CD8-positive, alpha-beta memory T cell (primary cell): ENCODE measurements at regions not wholly inside any gene's neighbourhood (a gene's known extent, or its start where the extent isn't known, plus 50 kb on each side); places are given as distances from the start of the nearest gene placed in this dataset.
A peak's percentile ranks its signal among the peaks of the same experiment; 100 is the strongest.

Experiments
- CTCF ChIA-PET: fragments of 350-600 bp; sonication (Branson Sonifier 250); formaldehyde crosslinking; loops from one replicate; lab custom pipeline; 2021; ENCODE audit warnings: antibody characterized with exemption; lab: Charles Lee
- POLR2A ChIA-PET: fragments of 350-600 bp; sonication (Branson Sonifier 250); formaldehyde crosslinking; loops from one replicate; lab custom pipeline; 2021; ENCODE audit warnings: antibody characterized with exemption; lab: Charles Lee
- DNase-seq, 5 donors: peaks; one replicate each; pipeline versions ENCODE4 v3.0.0 to v3.0.0-alpha.2; 2020 to 2022; ENCODE audit warnings: mixed read lengths in 1 of 5
- H3K27ac ChIP-seq: one replicate; pipeline ENCODE4 v1.7.0; 2013; ENCODE audit warnings: low read depth, mild to moderate bottlenecking, low read length, moderate library complexity
- H3K27me3 ChIP-seq: 2 replicates; pipeline ENCODE4 v1.7.0; 2013; ENCODE audit warnings: low read length, mild to moderate bottlenecking; ENCODE audit not compliant: insufficient read depth, poor library complexity, severe bottlenecking
- H3K36me3 ChIP-seq: 2 replicates; pipeline ENCODE4 v1.7.0; 2013; ENCODE audit warnings: mild to moderate bottlenecking, low read length, moderate library complexity; ENCODE audit not compliant: insufficient read depth
- H3K4me1 ChIP-seq: 2 replicates; pipeline ENCODE4 v1.7.0; 2013; ENCODE audit warnings: mild to moderate bottlenecking, low read length, moderate library complexity; ENCODE audit not compliant: insufficient read depth
- H3K4me3 ChIP-seq: 2 replicates; pipeline ENCODE4 v1.7.0; 2013; ENCODE audit warnings: mild to moderate bottlenecking, low read length
- H3K9me3 ChIP-seq: 2 replicates; pipeline ENCODE4 v1.7.0; 2013; ENCODE audit warnings: mild to moderate bottlenecking, low read length
- H3K27ac Mint-ChIP-seq, 8 donors: one replicate each; pipeline ENCODE4 v1.8.0; 2020 to 2021; ENCODE audit warnings: mixed read lengths in 8 of 8, mild to moderate bottlenecking in 6 of 8, inconsistent platforms in 3 of 8, moderate library complexity in 3 of 8
- H3K27me3 Mint-ChIP-seq, 2 donors: one replicate each; pipeline ENCODE4 v1.8.0; 2020 to 2021; ENCODE audit warnings: mixed read lengths in 2 of 2, mild to moderate bottlenecking in 1 of 2, moderate library complexity in 1 of 2
- H3K36me3 Mint-ChIP-seq, 3 donors: one replicate each; pipeline ENCODE4 v1.8.0; 2020 to 2021; ENCODE audit warnings: mixed read lengths in 3 of 3, inconsistent platforms in 1 of 3, mild to moderate bottlenecking in 1 of 3
- H3K4me1 Mint-ChIP-seq, 3 donors: one replicate each; pipeline ENCODE4 v1.8.0; 2020 to 2021; ENCODE audit warnings: mixed read lengths in 3 of 3, inconsistent platforms in 1 of 3, mild to moderate bottlenecking in 1 of 3
- H3K4me3 Mint-ChIP-seq, 7 donors: one replicate each; pipeline ENCODE4 v1.8.0; 2020 to 2021; ENCODE audit warnings: mixed read lengths in 7 of 7, mild to moderate bottlenecking in 6 of 7, moderate library complexity in 4 of 7, inconsistent platforms in 2 of 7
- H3K9me3 Mint-ChIP-seq, 5 donors: one replicate each; pipeline ENCODE4 v1.8.0; 2020 to 2022; ENCODE audit warnings: mixed read lengths in 5 of 5, mild to moderate bottlenecking in 3 of 5, moderate library complexity in 2 of 5, inconsistent platforms in 1 of 5

DNA sequence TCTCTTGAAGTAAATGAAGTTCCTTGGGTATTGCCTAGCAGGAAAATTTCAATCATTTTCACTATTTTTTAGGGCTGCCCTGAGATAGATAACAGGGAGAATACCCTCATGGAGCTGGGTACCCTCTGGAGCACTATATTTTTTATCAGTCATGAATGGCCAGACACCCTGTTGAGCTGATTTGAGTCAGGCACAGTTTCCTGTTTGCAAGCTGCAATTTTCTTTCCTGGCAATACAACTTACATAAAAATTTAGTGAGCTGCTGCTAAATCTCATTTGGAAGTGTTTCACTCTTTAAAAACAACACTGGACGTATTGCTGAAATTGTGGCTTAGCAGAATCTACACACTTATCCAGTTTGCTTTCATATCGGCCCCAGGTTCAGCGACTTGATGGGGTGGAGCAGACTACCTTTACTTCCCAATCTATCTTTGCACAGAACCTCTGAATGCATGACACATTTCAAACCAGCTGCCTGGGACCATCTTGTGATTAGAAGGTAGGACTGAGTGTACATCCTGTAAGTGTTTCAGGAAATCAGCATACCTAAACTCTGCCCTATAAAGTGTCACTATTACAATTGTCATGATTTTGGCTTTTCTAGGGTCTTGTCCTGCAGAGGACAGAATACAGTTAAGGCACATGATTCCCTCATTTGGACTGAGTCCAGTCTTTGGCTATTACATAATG lies 125.7 kb upstream of the FAM3C start:
- ChIA-PET CTCF (interaction anchor here (1.2 kb wide), 1 partner anchor 126 kb away, joined by 3 read pairs; the partner anchor contains the start of gene FAM3C), POLR2A (no interaction called here)
- Histone ChIP-seq H3K27ac (no peak overlapping the region), H3K4me1 (no peaks in the 10 kb centered on the region), H3K27me3 (no peaks in the 10 kb centered on the region), H3K9me3 (no peaks in the 10 kb centered on the region), H3K36me3 (no peaks in the 10 kb centered on the region), H3K4me3 (no peak overlapping the region)
- no peak overlapping the region for H3K27ac Mint-ChIP-seq
- H3K9me3 Mint-ChIP-seq = no peaks in the 10 kb centered on the region
- H3K36me3 Mint-ChIP-seq = no peaks in the 10 kb centered on the region
- H3K27me3 Mint-ChIP-seq = no peaks in the 10 kb centered on the region
- no peak for DNase-seq
- no peak overlapping the region for H3K4me3 Mint-ChIP-seq
- peaks cover 0 to 6% (median 0%) of the 10 kb centered on the region in 3 donors for H3K4me1 Mint-ChIP-seq

DNA sequence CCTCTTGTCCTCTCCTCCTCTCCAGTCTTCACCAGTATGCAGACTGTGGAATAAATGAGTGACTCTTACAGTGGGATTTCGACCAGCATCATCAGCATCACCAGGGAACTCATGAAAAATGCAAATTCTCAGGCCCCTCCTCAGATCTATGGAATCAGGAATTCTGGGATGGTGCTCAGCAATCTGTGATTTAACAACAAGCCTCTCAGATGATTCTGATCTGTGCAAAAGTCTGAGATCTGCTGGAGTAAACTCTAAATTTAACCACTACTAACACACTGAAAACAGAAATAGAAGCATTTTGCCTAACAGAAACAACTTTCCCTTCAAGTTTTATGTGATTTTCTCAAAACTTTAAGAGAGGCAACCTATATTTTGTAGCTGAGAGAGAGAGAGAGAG lies 124.8 kb upstream of the FAM3C start:
- Histone ChIP-seq H3K4me3 (no peak overlapping the region), H3K4me1 (no peaks in the 10 kb centered on the region), H3K36me3 (no peaks in the 10 kb centered on the region), H3K9me3 (no peaks in the 10 kb centered on the region), H3K27me3 (no peaks in the 10 kb centered on the region), H3K27ac (no peak overlapping the region)
- Mint-ChIP-seq H3K9me3 (no peaks in the 10 kb centered on the region), H3K4me1 (peaks cover 0 to 6% (median 0%) of the 10 kb centered on the region in 3 donors), H3K27me3 (no peaks in the 10 kb centered on the region), H3K36me3 (no peaks in the 10 kb centered on the region), H3K4me3 (no peak overlapping the region), H3K27ac (peak overlapping the region in 1 of 8 donors; percentile 24)
- POLR2A ChIA-PET = no interaction called here
- CTCF ChIA-PET = no interaction called here
- DNase-seq = no peak

DNA sequence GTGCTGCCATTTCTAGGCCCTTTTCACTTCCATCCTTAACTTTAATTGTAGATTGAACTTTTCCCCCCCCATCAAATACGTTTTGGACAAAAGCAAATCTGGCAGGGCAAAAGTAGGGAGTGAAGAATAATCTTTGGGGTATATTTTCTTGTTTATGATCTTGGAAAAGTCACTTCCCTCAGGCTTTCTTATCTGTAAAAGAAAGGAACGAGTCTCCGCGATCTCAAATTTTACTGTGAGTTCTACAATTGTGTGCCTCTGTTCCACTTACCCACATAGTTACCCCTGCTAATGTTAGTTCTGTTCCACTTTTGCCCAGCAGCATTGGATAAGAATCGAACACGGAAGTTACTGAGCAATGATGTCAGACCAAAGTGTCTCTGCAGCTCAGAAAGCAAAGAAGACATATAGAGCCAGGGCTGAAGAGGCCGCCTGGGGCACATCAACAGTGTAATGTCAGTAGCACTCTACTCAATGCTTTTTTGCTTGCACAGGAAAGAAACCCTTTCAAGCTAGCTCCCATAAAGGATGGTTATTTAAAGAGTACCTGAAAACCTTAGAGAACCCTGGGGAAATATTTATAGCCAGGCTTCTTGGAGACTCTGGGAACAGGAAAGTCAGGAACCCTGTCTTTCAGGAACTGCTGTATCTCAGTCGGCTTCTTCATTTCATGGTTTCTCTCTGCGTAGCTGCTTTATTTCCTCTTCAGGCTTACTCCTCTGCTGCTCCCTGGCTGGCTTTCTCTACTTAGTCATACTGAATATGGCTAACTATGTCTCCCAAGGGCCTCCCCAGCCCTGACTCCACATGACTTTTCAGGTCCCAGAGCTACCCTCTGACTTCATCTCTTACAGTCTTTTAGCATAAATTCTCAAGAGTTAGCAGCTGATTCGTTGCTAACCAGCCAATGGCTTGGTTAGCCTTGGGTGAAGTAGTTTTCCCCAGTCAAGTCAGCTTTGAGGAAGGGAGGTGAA lies 123.7 kb upstream of the FAM3C start:
- peak overlapping the region in 1 of 8 donors; percentile 21 for H3K27ac Mint-ChIP-seq
- Histone ChIP-seq H3K4me3 (no peak overlapping the region), H3K9me3 (no peaks in the 10 kb centered on the region), H3K27me3 (no peaks in the 10 kb centered on the region), H3K4me1 (no peaks in the 10 kb centered on the region), H3K27ac (no peak overlapping the region), H3K36me3 (no peaks in the 10 kb centered on the region)
- H3K9me3 Mint-ChIP-seq = no peaks in the 10 kb centered on the region
- no peak overlapping the region for H3K4me3 Mint-ChIP-seq
- ChIA-PET CTCF (interaction anchor here (1.2 kb wide), 1 partner anchor 123 kb away, joined by 3 read pairs; the partner anchor contains the start of gene FAM3C), POLR2A (no interaction called here)
- H3K27me3 Mint-ChIP-seq = no peaks in the 10 kb centered on the region
- H3K4me1 Mint-ChIP-seq = peaks cover 0 to 6% (median 0%) of the 10 kb centered on the region in 3 donors
- DNase-seq = no peak
- H3K36me3 Mint-ChIP-seq = no peaks in the 10 kb centered on the region

DNA sequence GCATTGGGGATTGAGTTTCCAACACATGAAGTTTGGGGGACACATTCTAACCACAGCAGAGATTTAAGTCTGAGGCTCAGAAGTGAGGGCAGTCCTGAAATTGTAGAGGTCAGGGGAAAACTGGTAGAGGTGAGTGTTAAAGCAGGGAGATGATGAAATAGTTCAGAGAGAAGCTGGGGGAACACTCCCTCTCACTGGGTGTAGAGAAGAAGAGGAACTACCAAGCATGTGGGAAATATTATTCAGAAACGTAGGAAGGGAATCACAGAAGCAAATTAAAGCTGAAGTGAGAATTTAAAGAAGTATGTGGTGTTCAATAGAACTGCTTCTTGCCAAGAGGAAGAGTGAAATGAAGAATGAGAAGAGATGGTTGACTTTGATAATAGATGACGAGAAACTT lies 121.5 kb upstream of the FAM3C start:
- Mint-ChIP-seq H3K4me1 (peaks cover 0 to 6% (median 0%) of the 10 kb centered on the region in 3 donors), H3K27ac (peak overlapping the region in 2 of 8 donors; percentile 44 to 47), H3K9me3 (no peaks in the 10 kb centered on the region), H3K4me3 (no peak overlapping the region), H3K27me3 (no peaks in the 10 kb centered on the region), H3K36me3 (no peaks in the 10 kb centered on the region)
- CTCF ChIA-PET = no interaction called here
- Histone ChIP-seq H3K4me1 (no peaks in the 10 kb centered on the region), H3K4me3 (no peak overlapping the region), H3K9me3 (no peaks in the 10 kb centered on the region), H3K27ac (no peak overlapping the region), H3K27me3 (no peaks in the 10 kb centered on the region), H3K36me3 (no peaks in the 10 kb centered on the region)
- DNase-seq = no peak
- POLR2A ChIA-PET = no interaction called here

DNA sequence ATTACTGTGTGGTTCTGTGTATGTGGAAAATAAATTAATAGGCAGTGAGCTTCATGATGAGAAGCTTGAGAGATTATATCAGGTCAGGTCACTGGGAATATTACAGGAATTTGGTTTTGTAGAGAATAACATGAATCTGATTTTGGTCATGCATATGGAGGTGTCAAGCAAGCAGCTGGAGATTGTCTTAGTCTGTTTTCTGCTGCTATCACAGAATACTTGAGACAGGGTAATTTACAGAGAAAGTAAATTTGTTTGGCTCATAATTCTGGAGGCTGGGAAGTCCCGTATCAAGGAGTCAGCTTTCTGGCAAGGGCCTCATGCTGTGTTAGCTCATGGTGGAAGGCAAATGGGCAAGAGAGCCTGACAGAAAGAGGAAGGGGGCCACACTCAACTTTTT lies 120.7 kb upstream of the FAM3C start:
- peaks cover 0 to 6% (median 0%) of the 10 kb centered on the region in 3 donors for H3K4me1 Mint-ChIP-seq
- POLR2A ChIA-PET = no interaction called here
- CTCF ChIA-PET = no interaction called here
- Histone ChIP-seq H3K4me3 (no peak overlapping the region), H3K27me3 (no peaks in the 10 kb centered on the region), H3K27ac (no peak overlapping the region), H3K4me1 (no peaks in the 10 kb centered on the region), H3K9me3 (no peaks in the 10 kb centered on the region), H3K36me3 (no peaks in the 10 kb centered on the region)
- no peak overlapping the region for H3K4me3 Mint-ChIP-seq
- no peak overlapping the region for H3K27ac Mint-ChIP-seq
- H3K36me3 Mint-ChIP-seq = peaks cover 0 to 4% (median 0%) of the 10 kb centered on the region in 3 donors
- no peaks in the 10 kb centered on the region for H3K27me3 Mint-ChIP-seq
- H3K9me3 Mint-ChIP-seq = peaks cover 0 to 3% (median 0%) of the 10 kb centered on the region in 5 donors
- DNase-seq = no peak

DNA sequence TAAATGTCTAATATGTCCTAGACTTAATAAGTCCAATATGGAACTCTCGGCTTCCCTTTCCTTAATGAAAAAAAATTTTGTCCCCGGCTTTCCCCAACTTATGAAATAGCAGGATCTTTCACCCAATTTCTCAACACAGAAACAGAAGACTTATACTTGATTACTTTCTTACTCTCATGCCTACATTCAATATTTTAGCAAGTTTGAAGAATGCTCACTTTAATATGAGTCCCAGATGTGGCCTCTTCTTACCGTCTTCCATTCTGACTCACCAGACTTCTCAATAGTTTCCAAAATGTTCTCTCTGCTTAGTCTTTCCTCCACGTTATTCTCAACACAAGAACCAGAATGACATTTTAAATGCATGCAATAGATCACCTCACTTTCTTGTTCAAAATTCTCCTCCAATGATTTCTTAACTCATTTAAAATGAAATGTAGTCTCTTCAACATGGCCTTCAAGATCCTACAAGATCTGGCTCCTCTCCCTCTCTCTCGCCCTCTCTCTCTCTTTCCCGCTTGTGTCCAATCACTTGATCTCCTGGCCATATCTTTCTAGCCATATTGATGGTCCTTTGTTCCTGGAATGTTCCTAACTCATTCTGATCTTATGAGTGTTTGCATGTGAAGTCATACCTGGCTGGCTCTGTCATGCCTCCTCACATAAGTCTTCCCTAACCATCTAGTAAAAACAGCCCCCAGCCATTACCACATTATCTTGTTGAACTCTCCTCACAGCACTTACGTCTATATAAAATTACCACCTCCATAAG lies 119.7 kb upstream of the FAM3C start:
- H3K36me3 Mint-ChIP-seq = peaks cover 0 to 4% (median 0%) of the 10 kb centered on the region in 3 donors

DNA sequence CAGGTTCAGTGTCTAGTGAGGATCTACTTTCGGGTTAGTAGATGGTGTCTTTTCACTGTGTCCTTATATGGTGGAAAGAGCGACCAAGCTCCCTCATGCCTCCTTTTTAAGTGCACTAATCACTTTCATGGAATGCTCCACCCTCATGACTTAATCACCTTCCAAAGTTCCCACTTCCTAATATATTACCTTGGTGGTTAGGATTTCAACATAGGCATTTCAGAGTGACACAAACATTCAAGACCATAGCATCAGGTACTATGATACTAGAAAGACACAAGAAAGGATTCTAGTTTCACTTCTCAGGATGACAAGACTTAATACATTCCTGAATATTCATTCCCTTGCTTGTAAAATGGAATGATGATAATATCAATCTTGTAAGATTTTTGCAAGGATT lies 119.1 kb upstream of the FAM3C start:
- Histone ChIP-seq H3K4me3 (no peak overlapping the region), H3K9me3 (no peaks in the 10 kb centered on the region), H3K27me3 (no peaks in the 10 kb centered on the region), H3K4me1 (no peaks in the 10 kb centered on the region), H3K27ac (no peak overlapping the region), H3K36me3 (no peaks in the 10 kb centered on the region)
- ChIA-PET POLR2A (no interaction called here), CTCF (no interaction called here)
- DNase-seq = no peak
- H3K9me3 Mint-ChIP-seq = peaks cover 0 to 13% (median 9%) of the 10 kb centered on the region in 5 donors
- peaks cover 0 to 6% (median 0%) of the 10 kb centered on the region in 3 donors for H3K36me3 Mint-ChIP-seq
- no peaks in the 10 kb centered on the region for H3K27me3 Mint-ChIP-seq
- H3K4me3 Mint-ChIP-seq = no peak overlapping the region
- H3K27ac Mint-ChIP-seq = no peak overlapping the region
- H3K4me1 Mint-ChIP-seq = peaks cover 0 to under 1% (median 0%) of the 10 kb centered on the region in 3 donors

More for the DNA sequence above, 119.7 kb upstream of the FAM3C start:
- H3K27me3 ChIP-seq = no peaks in the 10 kb centered on the region
- no peaks in the 10 kb centered on the region for H3K36me3 ChIP-seq
- H3K4me1 ChIP-seq = no peaks in the 10 kb centered on the region
- DNase-seq = no peak
- no peak overlapping the region for H3K27ac Mint-ChIP-seq
- H3K4me1 Mint-ChIP-seq = peaks cover 0 to 6% (median 0%) of the 10 kb centered on the region in 3 donors
- peaks cover 0 to 8% (median 4%) of the 10 kb centered on the region in 5 donors for H3K9me3 Mint-ChIP-seq
- no peaks in the 10 kb centered on the region for H3K9me3 ChIP-seq
- H3K4me3 Mint-ChIP-seq = no peak overlapping the region
- ChIA-PET POLR2A (no interaction called here), CTCF (no interaction called here)
- no peak overlapping the region for H3K27ac ChIP-seq
- no peak overlapping the region for H3K4me3 ChIP-seq
- H3K27me3 Mint-ChIP-seq = no peaks in the 10 kb centered on the region
